ENCODE measurements at regions not wholly inside any gene's neighbourhood (a gene's known extent, or its start where the extent isn't known, plus 50 kb on each side); places are given as distances from the start of the nearest gene placed in this dataset.
A peak's percentile ranks its signal among the peaks of the same experiment; 100 is the strongest.
"Not testable (repeated sequence)": the region's sequence is repeated elsewhere in the genome, so short reads cannot be mapped to it uniquely, and the experiment has no call there.

DNA sequence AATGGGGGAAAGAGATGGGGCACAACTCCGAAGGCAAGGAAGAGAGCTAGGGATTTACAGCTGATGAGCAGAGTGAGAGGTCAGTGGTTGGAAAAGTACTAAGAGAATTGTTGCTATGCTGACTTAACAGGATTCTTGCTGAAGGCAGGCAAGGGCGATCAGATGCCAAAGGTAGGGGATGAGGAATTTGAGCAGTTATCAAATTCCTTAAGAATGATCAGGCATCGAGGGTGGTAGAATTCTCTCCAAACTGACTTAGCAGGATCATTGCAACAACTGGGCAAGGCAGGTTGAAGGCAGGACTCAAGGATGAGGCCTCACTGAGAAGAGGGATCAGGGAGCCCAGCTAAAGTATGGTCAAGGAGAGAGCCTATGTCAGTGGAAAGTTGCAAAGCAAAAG, 171.0 kb downstream of the HSD17B3 start:
- DNase-seq, result no peak

DNA sequence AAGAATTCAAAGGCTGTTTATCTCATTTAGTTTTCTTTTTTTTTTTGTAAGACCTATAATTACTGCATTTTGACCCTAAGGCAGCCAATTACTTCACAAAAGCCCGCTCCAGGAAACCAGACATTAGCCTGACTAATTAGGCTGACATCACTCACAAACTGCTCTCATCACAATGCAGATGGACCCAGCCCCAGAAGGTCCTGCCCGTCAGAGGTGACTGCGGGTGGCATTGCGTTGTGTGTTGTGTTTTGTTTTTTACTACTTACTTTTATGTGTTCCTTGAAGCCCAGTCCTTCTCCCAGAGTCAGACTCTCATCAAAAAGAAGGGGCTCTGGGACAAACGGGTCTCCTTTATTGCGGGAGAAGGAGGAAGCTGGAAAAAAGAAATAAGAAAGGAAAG, 172.2 kb downstream of the HSD17B3 start:
- no peak for DNase-seq

GRCh38 chr9:96128880-96129279, 173.1 kb downstream of the HSD17B3 start:
- DNase-seq, result no peak

DNA sequence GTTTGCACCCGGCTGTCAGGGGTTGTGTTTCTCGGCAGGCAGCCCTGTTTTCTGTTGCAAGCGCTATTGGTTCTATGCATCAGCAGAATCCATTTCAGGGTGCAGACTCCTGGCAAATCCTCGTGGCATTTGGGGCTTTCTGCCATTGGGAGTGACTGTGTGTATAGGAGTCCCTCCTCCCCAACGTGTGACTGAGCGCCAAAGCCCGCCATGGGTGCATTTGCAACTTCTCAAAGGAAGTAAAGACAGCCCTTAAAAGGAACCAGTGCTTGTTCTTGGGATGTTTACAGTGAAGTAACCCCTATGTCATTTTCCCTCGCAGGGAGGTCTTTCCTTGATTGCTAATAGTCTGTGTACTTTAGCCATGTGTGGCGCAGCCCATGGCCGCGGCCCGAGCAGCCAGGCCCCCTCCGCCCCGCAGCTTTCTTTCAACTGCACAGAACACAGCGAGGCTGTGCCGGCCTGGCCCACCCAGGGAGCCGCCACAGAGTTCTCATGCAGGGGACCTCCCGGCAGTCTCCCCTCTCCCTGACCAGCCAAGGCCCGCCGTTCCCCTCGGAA, 175.6 kb downstream of the HSD17B3 start:
- DNase-seq, result no peak

- DNase-seq, result no peak
Observed at GRCh38 chr9:96125624-96126023, 176.4 kb downstream of the HSD17B3 start.

GRCh38 chr9:96122751-96123150, 179.2 kb downstream of the HSD17B3 start:
- no peak for DNase-seq

DNA sequence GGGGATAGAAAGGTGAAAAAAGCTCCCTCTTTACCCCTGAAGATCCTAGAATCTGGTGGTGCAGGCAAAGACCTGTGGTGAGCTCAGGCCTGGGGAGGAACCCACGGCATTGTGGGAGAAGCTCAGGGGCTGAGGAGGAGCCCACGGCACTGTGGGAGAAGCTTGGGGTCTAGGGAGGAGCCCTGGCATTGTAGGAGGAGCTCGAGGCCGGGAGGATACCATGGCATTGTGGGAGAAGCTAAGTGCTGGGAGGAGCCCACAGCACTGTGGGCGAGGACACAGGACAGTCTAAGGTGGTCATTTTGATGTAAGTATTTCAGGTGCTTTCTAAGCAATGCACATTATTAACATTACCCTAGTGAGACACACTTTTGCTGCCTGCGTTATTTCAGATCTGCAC, 179.7 kb downstream of the HSD17B3 start:
- DNase-seq, result no peak

DNA sequence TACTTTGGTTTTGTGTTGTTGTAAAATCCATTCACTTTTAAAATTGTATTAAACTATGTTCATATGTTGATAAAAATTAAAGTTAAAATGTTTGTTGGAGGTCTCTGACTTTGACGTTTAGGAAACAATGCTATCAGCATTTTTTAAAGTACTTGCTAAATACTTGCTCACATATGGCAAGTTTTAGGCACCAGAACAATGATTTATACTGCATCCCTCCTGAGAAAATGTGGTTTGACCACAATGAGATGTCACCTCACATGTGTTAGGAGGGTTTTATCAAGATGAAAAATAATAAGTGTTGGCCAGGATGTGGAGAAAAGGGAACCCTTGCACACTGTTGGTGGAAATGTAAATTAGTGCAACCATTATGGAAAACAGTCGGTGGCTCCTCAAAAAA, 180.8 kb downstream of the HSD17B3 start:
- peak; percentile 60 for DNase-seq

DNA sequence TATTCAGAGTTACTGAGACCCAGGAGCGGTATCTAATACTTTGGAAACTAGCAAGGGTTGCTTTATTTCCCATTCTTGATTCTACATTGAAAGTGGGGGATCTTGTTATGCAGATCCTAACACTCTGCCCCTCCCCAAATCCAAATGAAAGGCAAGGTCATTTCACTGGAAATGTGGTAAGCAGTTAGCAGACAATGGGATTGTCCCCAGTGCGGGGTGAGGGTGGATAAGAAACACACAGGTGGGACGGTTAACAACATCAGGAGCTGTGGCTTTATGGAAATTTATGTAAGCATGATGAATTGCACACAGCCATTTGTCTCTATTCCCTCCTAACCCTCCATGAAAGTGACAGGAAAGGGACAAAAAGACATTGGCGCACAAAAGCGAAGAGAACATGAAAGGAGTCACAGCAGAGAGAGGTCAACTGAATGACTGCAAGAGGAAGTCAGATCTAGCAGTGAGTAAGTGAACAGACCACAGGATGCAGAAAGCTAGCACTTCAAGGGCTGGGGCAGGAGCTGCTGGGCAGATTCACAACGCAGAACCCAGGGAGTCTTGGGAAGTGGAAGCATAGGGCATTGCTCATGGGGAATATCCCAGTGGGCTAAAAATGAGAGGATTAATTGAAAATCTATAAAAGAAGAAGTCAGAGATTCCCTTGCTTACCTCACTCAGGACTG, 184.4 kb downstream of the HSD17B3 start:
- DNase-seq, result peak; percentile 57

GRCh38 chr9:96116275-96117064, 185.5 kb downstream of the HSD17B3 start:
- DNase-seq, result no peak

DNA sequence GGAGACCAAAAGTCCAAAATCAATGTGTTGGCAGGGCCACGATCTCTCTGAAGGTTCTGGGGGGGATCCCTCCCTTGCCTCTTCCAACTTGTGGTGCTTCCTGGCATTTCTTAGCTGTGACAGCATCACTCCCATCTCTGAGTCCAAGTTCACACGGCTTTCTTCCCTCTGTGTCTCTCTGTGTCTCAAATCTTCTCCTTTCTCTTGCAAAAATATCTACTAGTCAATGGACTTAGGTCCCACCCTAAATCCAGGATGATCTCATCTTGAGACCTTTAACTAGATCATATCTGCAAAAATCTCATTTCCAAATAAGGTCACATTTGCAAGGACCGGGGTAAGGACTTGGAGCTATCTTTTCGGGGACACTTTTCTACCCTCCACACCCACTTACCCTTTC, 186.1 kb downstream of the HSD17B3 start:
- DNase-seq, result no peak

GRCh38 chr9:96113032-96113431, 188.9 kb downstream of the HSD17B3 start:
- no peak for DNase-seq

- peak; percentile 19 for DNase-seq
Observed at GRCh38 chr9:96109680-96110351, 192.2 kb downstream of the HSD17B3 start.

DNA sequence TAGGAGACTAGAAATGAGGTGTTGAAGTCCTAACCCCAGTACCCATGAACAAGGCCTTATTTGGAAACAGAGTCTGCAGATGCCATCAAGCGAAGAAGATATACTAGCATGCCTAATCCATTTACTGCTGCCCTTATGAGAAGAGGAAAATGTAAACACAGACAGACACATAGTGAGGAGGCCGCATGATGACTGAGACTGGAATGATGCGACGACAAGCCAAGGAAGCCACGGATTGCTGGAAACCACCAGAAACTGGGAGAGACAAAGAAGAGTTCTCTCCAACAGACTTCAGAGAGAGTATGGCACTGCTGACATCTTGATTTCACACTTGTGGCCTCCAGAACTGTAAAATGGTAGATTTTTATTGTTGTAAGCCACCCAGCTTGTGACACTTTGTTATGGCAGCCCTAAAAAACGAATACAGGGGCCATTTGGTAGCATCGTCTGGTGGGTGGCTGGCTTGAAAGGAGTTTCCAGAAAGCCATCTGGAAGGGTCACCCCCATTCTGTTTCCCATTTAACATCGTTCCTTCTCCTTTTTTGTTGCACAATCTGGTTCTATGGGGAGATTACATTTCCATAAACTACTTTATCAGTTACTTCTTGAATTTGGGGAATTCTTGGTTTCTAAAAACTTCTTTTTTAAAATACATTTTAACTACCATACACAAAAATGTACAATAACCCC, 193.1 kb downstream of the HSD17B3 start:
- no peak for DNase-seq

DNA sequence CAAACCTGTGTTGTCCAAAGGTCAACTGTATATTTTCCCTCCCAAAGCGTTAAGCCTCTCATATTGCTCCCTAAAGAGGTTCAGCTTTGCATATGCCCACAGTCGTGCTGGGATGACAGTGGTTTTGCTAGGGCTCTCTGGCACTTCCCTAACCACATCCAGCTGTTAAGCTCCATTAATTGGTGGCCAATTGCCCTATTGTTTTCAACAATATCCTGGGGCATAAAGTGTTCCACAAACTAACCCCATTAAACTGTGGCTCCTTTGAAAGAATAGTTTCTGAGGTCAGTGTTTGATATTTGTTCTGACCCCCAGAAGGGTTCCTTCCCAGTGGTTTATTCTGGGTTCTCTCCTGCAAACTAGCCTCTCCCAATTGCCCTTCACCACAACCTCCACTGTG, 194.5 kb downstream of the HSD17B3 start:
- no peak for DNase-seq

GRCh38 chr9:96100385-96101300, 201.3 kb downstream of the HSD17B3 start:
- peak; percentile 77 for DNase-seq

GRCh38 chr9:96090630-96091029, 211.3 kb downstream of the HSD17B3 start:
- DNase-seq, result not testable (repeated sequence)

DNA sequence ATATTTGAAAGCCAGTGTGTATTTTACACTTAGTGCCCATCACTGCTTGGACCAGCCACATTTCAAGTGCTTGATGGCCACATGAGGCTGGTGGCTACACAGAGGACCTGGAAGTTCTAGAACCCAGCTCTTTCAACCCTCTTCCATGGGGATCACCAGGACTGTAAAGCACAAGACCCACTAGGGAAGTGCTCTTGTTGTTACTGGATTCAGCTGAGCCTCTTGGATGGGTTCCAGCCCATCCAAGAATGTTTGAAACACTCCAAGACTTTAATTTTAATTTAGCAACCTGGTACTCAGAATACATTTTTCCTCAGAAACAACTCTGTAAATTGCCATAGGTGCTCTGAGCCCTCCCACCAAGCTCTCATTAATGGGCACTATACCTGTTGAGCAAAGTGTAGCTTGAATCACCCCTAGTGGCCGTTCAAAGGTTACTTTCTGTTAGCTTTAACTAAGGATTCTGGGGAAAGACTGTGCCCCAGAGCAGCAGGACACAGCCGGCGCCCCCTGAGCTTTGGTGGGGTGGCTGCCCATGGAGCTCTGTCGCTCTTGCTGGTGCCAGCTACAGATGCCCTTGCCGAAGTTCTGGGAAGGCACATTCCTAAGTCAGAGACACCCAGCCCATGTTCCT, 212.4 kb downstream of the HSD17B3 start:
- DNase-seq, result no peak

DNA sequence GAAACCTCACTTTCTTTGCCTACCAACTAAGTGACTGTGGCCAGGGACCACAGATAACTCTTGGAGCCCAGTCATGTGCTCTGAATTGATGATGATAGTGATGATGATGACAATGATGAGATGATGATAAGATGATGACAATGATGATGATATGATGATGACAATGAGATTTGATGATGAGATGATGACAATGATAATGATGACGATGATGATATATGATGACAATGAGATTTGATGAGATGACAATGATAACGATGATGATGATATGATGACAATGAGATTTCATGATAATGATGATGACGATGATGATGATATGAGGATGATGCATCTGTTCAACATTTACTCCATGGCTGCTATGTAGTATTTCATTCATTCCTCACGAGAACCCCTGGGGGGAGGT, 213.0 kb downstream of the ERCC6L2 start:
- DNase-seq, result no peak

DNA sequence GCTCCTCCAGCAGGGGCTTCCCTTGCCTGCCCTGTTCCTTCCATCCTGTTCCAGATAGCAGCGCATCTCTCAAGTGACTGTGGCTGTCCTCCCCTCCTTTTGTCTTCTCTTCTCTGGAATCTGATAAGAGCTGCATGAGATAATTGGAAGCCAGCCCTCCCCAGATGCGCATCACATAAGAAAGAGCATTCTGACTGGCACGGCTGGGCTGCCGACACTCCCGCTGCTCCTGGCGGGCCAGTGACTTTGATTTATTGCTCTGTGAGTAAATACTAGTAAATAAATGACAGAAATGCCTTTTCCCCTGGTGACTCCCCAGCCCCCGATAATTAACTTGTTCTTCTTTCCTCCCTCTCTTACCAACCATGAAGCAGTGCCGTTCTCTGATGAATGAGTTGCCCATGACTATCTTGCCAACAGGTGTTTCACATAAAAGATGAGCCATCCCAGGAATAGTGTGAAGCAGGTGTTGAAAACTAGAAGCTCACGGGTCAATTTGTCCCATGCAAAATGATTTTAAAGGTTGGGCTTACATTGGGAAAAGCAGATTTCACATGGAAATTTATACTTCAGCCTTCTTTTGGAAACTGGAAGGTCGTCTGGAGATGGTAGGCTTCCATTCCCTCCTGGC, 212.3 kb downstream of the ERCC6L2 start:
- no peak for DNase-seq

All from hematopoietic multipotent progenitor cell treated with erythropoietin and hydrocortisone succinate and interleukin-3 and kit ligand, for 4 days (in vitro differentiated cells).